HFF-Myc (cell line): ENCODE measurements at regions not wholly inside any gene's neighbourhood (a gene's known extent, or its start where the extent isn't known, plus 50 kb on each side); places are given as distances from the start of the nearest gene placed in this dataset.
"Not testable (repeated sequence)": the region's sequence is repeated elsewhere in the genome, so short reads cannot be mapped to it uniquely, and the experiment has no call there.

Experiments
- DNase-seq: peaks from one replicate; pipeline ENCODE4 v3.0.0-alpha.2; 2011; ENCODE audit warnings: low read depth; ENCODE audit errors: extremely low read depth
- H3K4me3 ChIP-seq: replicated peaks from 2 replicates; pipeline ENCODE4 v1.5.1; 2011; ENCODE audit warnings: low read depth, mild to moderate bottlenecking, control low read depth, low read length
- CTCF ChIP-seq: IDR thresholded peaks from 2 replicates; pipeline ENCODE4 v1.5.1; 2012; ENCODE audit warnings: mild to moderate bottlenecking, low read depth, low read length, control low read depth; ENCODE audit errors: missing control alignments

- no peak overlapping the region for H3K4me3 ChIP-seq
- no peak for TF ChIP-seq CTCF
- DNase-seq = no peak
These were observed 2093.5 kb downstream of the LRRC4C start for GRCh38 chr11:39365809-39366436.

GRCh38 chr11:39363571-39363970 lies 2095.9 kb downstream of the LRRC4C start:
- no peak for TF ChIP-seq CTCF
- H3K4me3 ChIP-seq = no peak overlapping the region
- DNase-seq = no peak

- DNase-seq = no peak
- H3K4me3 ChIP-seq = no peak overlapping the region
- TF ChIP-seq CTCF = no peak
These were observed 2097.9 kb downstream of the LRRC4C start for GRCh38 chr11:39361557-39361956.

GRCh38 chr11:39345834-39346442 lies 2113.5 kb downstream of the LRRC4C start:
- H3K4me3 ChIP-seq = no peak overlapping the region
- no peak for TF ChIP-seq CTCF
- DNase-seq = no peak

GRCh38 chr11:39341461-39341860 lies 2118.0 kb downstream of the LRRC4C start:
- DNase-seq = no peak
- no peak overlapping the region for H3K4me3 ChIP-seq
- TF ChIP-seq CTCF = no peak

GRCh38 chr11:39333006-39333405 lies 2126.4 kb downstream of the LRRC4C start:
- H3K4me3 ChIP-seq, DNase-seq: not testable (repeated sequence)

GRCh38 chr11:39327302-39327701 lies 2132.2 kb downstream of the LRRC4C start:
- H3K4me3 ChIP-seq = no peak overlapping the region
- DNase-seq = no peak
- no peak for TF ChIP-seq CTCF

GRCh38 chr11:39311888-39312287 lies 2147.6 kb downstream of the LRRC4C start:
- H3K4me3 ChIP-seq, DNase-seq: not testable (repeated sequence)
